ENCODE measurements at regions not wholly inside any gene's neighbourhood (a gene's known extent, or its start where the extent isn't known, plus 50 kb on each side); places are given as distances from the start of the nearest gene placed in this dataset.

DNA sequence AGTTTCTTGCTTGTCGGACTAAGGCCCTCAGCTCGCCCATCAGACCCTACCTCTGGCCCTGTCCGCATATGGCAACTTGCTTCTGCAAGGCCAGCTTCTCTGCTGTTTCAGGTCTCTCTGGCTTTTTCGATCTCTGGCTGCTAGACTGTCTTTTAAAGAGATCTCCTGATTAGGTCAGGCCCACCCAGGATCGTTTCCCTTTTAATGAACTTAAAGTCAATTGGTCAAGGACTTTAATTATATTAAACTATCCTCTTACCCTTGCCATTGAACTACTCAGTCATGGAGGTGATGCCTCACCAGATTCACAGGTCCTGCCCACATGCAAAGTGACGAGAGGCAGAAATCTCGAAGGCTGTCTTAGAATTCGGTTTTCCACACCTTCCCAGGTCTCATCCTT lies 670.9 kb downstream of the GATA3 start:
- H4K20me1 ChIP-seq (replicated peaks; ENCODE audit: control insufficient read depth, extremely low read depth, insufficient read depth, low read length): no peaks in the 10 kb centered on the region
- intact Hi-C loops (cut with micrococcal nuclease) (no loop called here), dilution Hi-C loops (cut with MboI; ENCODE audit: extremely low pct_ligation_motif_present, low sequenced_read_pairs) (no loop called here)
- no peak overlapping the region for H3K4me3 ChIP-seq (replicated peaks in 1 of 3; ENCODE audit: insufficient read depth in 1 of 3, low read depth in 1 of 3, low read length in 3 of 3)
- H3K9me3 ChIP-seq (replicated peaks; ENCODE audit: control insufficient read depth, insufficient read depth, low read length): no peaks in the 10 kb centered on the region
- H2AFZ ChIP-seq (ENCODE audit: low read depth, low read length): no peak overlapping the region
- no peaks in the 10 kb centered on the region for H3K27me3 ChIP-seq (ENCODE audit: control insufficient read depth in 2 of 2, insufficient read depth in 2 of 2, low read length in 2 of 2)
- H3K4me1 ChIP-seq (ENCODE audit: control insufficient read depth, extremely low read depth, insufficient read depth, low read length): no peaks in the 10 kb centered on the region
- FAIRE-seq (no peak), DNase-seq (ENCODE audit: low read depth, low spot score) (no peak)
- TF ChIP-seq GATA2 (IDR thresholded peaks at IDR 0.05; ENCODE audit: insufficient read depth, insufficient read length, low read depth, low read length) (no peak), POLR2AphosphoS5 (IDR thresholded peaks at IDR 0.05; ENCODE audit: insufficient read depth, low read depth, low read length) (no peak)
- BruUV-seq (replicated peaks): no TSS peak
- no peak overlapping the region for H3K27ac ChIP-seq (ENCODE audit: insufficient read depth, low read depth, low read length)
- ChIA-PET POLR2A (no interaction called here), CTCF (no interaction called here)
- no peaks in the 10 kb centered on the region for H3K9me1 ChIP-seq (replicated peaks; ENCODE audit: control insufficient read depth, extremely low read depth, insufficient read depth, low read length)
- no peaks in the 10 kb centered on the region for H3K36me3 ChIP-seq (ENCODE audit: control insufficient read depth in 2 of 2, extremely low read depth in 1 of 2, insufficient read depth in 2 of 2, low read length in 2 of 2)
- no peaks in the 10 kb centered on the region for H3K79me2 ChIP-seq (ENCODE audit: control insufficient read depth, insufficient read depth, low read length)
- no peak overlapping the region for H3K9ac ChIP-seq (replicated peaks; ENCODE audit: extremely low read depth, insufficient read depth, low read length)
- no peak overlapping the region for H3K4me2 ChIP-seq (ENCODE audit: insufficient read depth, low read length)

DNA sequence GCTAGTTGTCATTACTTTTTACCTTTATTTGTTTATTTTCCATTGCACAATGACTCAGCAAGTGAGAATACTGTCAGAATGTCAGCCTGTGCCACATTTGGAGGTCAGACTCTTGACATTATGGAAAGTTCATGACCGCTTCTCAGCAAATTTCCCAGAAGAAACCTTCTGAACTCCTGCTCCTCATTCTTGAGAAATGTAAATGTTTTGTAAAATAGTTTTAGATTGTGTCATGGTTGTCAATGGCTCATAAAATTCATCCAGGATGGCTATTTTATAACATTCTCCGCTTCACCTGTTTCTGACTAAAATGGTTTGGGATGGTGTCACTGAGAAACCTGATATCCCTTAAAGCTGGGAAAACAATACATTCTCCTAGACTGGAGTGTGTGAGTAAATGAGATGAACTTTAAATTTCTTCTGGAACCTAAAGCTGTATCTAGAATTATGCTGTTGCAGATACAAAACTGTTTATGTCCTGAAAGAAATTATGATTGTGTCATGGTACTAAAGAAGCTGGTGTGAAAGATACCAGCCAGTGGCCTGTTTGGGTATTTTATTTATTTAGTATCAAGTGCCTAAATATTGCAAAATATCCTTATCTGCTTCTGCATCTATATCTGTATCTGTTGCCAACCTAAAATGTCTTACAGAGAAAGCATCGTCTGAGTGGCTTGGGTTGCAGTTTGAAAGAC lies 671.7 kb downstream of the GATA3 start:
- Histone ChIP-seq H3K36me3 (ENCODE audit: control insufficient read depth in 2 of 2, extremely low read depth in 1 of 2, insufficient read depth in 2 of 2, low read length in 2 of 2) (no peaks in the 10 kb centered on the region), H2AFZ (ENCODE audit: low read depth, low read length) (no peak overlapping the region), H3K9me3 (replicated peaks; ENCODE audit: control insufficient read depth, insufficient read depth, low read length) (no peaks in the 10 kb centered on the region), H3K4me1 (ENCODE audit: control insufficient read depth, extremely low read depth, insufficient read depth, low read length) (no peaks in the 10 kb centered on the region), H3K27ac (ENCODE audit: insufficient read depth, low read depth, low read length) (no peak overlapping the region), H3K9ac (replicated peaks; ENCODE audit: extremely low read depth, insufficient read depth, low read length) (no peak overlapping the region), H3K79me2 (ENCODE audit: control insufficient read depth, insufficient read depth, low read length) (no peaks in the 10 kb centered on the region), H3K4me3 (replicated peaks in 1 of 3; ENCODE audit: insufficient read depth in 1 of 3, low read depth in 1 of 3, low read length in 3 of 3) (no peak overlapping the region), H3K9me1 (replicated peaks; ENCODE audit: control insufficient read depth, extremely low read depth, insufficient read depth, low read length) (no peaks in the 10 kb centered on the region), H4K20me1 (replicated peaks; ENCODE audit: control insufficient read depth, extremely low read depth, insufficient read depth, low read length) (no peaks in the 10 kb centered on the region), H3K4me2 (ENCODE audit: insufficient read depth, low read length) (no peak overlapping the region), H3K27me3 (ENCODE audit: control insufficient read depth in 2 of 2, insufficient read depth in 2 of 2, low read length in 2 of 2) (no peaks in the 10 kb centered on the region)
- no peak for TF ChIP-seq MYC (IDR thresholded peaks at IDR 0.05; ENCODE audit: low read depth, low read length)
- TF ChIP-seq POLR2AphosphoS5 (IDR thresholded peaks at IDR 0.05; ENCODE audit: insufficient read depth, low read depth, low read length): no peak
- no peak for TF ChIP-seq FOS (IDR thresholded peaks at IDR 0.05; ENCODE audit: borderline replicate concordance, insufficient read depth, low read length)
- TF ChIP-seq, protein P1, sequence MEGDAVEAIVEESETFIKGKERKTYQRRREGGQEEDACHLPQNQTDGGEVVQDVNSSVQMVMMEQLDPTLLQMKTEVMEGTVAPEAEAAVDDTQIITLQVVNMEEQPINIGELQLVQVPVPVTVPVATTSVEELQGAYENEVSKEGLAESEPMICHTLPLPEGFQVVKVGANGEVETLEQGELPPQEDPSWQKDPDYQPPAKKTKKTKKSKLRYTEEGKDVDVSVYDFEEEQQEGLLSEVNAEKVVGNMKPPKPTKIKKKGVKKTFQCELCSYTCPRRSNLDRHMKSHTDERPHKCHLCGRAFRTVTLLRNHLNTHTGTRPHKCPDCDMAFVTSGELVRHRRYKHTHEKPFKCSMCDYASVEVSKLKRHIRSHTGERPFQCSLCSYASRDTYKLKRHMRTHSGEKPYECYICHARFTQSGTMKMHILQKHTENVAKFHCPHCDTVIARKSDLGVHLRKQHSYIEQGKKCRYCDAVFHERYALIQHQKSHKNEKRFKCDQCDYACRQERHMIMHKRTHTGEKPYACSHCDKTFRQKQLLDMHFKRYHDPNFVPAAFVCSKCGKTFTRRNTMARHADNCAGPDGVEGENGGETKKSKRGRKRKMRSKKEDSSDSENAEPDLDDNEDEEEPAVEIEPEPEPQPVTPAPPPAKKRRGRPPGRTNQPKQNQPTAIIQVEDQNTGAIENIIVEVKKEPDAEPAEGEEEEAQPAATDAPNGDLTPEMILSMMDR (IDR thresholded peaks at IDR 0.05; ENCODE audit: extremely low read depth in 1 of 2, insufficient read depth in 1 of 2, low read depth in 1 of 2, low read length in 2 of 2): no peak
- no peak for TF ChIP-seq EZH2 (IDR thresholded peaks at IDR 0.05; ENCODE audit: borderline replicate concordance, low read depth, low read length, severe bottlenecking)
- no peak for TF ChIP-seq JUN (IDR thresholded peaks at IDR 0.05; ENCODE audit: borderline replicate concordance, insufficient read depth, insufficient read length, low read depth)
- TF ChIP-seq, protein P2, sequence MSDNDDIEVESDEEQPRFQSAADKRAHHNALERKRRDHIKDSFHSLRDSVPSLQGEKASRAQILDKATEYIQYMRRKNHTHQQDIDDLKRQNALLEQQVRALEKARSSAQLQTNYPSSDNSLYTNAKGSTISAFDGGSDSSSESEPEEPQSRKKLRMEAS (IDR thresholded peaks at IDR 0.05; ENCODE audit: insufficient read depth, insufficient read length): no peak
- no peak for TF ChIP-seq POLR2A (IDR thresholded peaks at IDR 0.05; ENCODE audit: low read depth, low read length)
- TF ChIP-seq GATA2 (IDR thresholded peaks at IDR 0.05; ENCODE audit: insufficient read depth, insufficient read length, low read depth, low read length): no peak
- DNase-seq (ENCODE audit: low read depth, low spot score): no peak
- intact Hi-C loops (cut with micrococcal nuclease) (no loop called here), dilution Hi-C loops (cut with MboI; ENCODE audit: extremely low pct_ligation_motif_present, low sequenced_read_pairs) (no loop called here)
- no TSS peak for BruUV-seq (replicated peaks)
- no peak for FAIRE-seq
- CTCF ChIA-PET: no interaction called here
- POLR2A ChIA-PET: no interaction called here

Measured in endothelial cell of umbilical vein (primary cell).